Esophagus muscularis mucosa (tissue), 4 donors: ENCODE measurements at regions not wholly inside any gene's neighbourhood (a gene's known extent, or its start where the extent isn't known, plus 50 kb on each side); places are given as distances from the start of the nearest gene placed in this dataset.

Source experiments
- CTCF ChIP-seq, 3 experiments: fragments of 200-600 bp in 2 of 3; fragments of 450-650 bp in 1 of 3; sonication (generic) in 2 of 3; IDR thresholded peaks; one replicate each; pipeline ENCODE4 v1.5.1; 2017 to 2019; ENCODE audit warnings: antibody characterized with exemption in 3 of 3, mild to moderate bottlenecking in 2 of 3, moderate library complexity in 1 of 3
- EP300 ChIP-seq: sonication (generic); formaldehyde crosslinking; IDR thresholded peaks from one replicate; pipeline ENCODE4 v1.6.1; 2017; ENCODE audit warnings: antibody characterized with exemption
- POLR2A ChIP-seq: fragments of 450-650 bp; IDR thresholded peaks from one replicate; pipeline ENCODE4 v1.6.1; 2017; ENCODE audit warnings: antibody characterized with exemption, moderate library complexity, mild to moderate bottlenecking, low read depth
- POLR2AphosphoS5 ChIP-seq, 2 donors: sonication (generic); formaldehyde crosslinking; IDR thresholded peaks; one replicate each; pipeline ENCODE4 v1.6.1; 2017; ENCODE audit warnings: antibody characterized with exemption in 2 of 2

GRCh38 chr5:165920655-165921054, 2370.8 kb upstream of the WWC1 start:
- TF ChIP-seq POLR2A (no peak), EP300 (no peak), CTCF (IDR thresholded peaks at IDR 0.05) (no peak), POLR2AphosphoS5 (IDR thresholded peaks at IDR 0.05) (no peak)
